ENCODE measurements at regions not wholly inside any gene's neighbourhood (a gene's known extent, or its start where the extent isn't known, plus 50 kb on each side); places are given as distances from the start of the nearest gene placed in this dataset.
"Not testable (repeated sequence)": the region's sequence is repeated elsewhere in the genome, so short reads cannot be mapped to it uniquely, and the experiment has no call there.

DNA sequence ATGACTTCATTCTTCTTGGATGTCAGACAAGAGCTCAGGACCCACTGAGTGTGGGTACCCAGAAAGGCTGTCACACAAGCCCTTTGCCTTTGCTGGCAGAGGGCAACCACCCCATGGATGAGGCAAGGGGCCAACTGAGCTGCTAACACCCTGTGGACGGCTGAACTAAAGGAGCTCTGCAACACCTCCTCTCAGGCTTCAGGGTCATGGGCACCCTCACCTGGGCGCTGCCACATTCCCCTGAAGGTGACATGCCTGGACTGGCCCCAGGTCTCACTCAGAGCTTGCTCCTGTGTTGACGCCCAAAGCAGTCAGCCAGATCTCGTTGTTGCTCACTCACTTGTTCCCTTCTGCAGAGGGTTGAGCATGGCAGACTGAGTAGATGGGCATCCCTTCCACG, 336.8 kb upstream of the TMEM132C start:
- DNase-seq (ENCODE audit: low spot score) = no peak
- in situ Hi-C loops (cut with HindIII; ENCODE audit: low sequenced_read_pairs) = no loop called here

- in situ Hi-C loops (cut with HindIII; ENCODE audit: low sequenced_read_pairs) = no loop called here
- no peak for DNase-seq (ENCODE audit: low spot score)
Observed at GRCh38 chr12:127934409-127934808, 332.6 kb upstream of the TMEM132C start.

GRCh38 chr12:127936463-127936862, 330.5 kb upstream of the TMEM132C start:
- in situ Hi-C loops (cut with HindIII; ENCODE audit: low sequenced_read_pairs) = no loop called here

DNA sequence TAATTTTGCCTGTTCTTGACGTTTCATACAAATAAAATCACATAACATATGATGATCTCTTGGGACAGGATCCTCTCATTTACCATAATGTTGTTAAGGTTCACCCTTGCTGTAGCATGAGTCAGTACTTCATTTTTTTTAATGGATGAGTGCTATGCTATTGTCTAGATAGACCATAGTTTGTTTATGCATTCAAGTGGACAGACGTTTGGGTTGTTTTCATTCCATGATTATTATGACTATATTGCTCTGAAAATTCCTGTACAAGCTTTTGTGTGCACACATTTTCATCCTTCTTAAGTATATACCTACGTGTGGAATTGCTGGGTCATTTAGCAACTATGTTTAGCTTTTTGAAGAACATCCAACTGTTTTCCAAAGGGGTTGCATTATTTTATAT, 325.6 kb upstream of the TMEM132C start:
- DNase-seq (ENCODE audit: low spot score) = no peak
- in situ Hi-C loops (cut with HindIII; ENCODE audit: low sequenced_read_pairs) = no loop called here

More at GRCh38 chr12:127936463-127936862, 330.5 kb upstream of the TMEM132C start:
- DNase-seq (ENCODE audit: low spot score) = no peak

DNA sequence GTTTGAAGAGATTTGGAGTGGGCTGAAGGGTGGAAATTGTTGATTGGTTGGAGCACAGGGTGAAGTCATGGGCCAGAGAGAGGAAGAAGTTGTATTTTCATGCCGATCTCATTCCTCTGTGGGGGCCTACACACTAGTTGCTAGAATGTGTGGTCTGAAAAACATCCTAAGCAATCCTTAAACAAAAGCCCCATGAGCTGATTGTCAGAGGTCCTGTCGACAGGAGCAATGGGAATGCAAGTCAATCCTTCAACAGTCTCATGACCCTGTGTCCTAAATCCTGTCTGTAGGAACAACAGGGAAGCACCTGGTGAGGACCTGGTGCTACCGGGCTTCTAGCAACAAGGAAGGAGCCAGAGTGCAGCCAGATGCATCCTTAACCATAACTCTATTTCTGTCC, 324.0 kb upstream of the TMEM132C start:
- DNase-seq (ENCODE audit: low spot score) = no peak
- in situ Hi-C loops (cut with HindIII; ENCODE audit: low sequenced_read_pairs) = no loop called here

DNA sequence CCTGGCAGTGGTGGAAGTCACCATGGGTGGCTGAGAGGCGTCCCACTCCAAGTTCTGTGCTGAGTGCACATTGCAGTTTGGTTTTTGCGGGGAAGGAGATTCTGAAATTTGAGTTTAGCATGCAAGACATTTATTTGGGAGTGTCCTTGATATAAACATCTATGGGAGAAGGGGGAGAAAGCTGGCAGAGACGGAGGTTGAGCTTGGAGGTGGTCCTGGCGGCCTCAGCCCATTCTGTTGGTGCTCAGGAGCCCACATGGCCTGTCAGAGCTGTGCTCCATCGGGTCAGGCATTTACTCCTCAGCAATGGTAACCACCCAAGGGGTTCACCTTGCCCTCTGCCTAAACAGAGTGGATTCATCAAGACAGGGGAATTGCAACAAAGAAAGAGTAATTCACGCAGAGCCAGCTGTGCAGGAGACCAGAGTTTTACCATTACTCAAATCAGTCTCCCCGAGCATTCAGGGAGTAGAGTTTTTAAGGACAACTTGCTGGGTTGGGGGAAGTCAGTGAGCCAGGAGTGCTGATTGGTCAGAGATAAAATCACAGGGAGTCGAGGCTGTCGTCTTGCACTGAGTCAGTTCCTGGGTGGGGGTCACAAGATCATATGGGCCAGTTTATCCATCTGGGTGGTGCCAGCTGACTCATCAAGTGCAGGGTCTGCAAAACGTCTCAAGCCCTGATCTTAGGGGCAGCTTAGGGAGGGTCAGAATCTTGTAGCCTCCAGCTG, 323.3 kb upstream of the TMEM132C start:
- no peak for DNase-seq (ENCODE audit: low spot score)
- in situ Hi-C loops (cut with HindIII; ENCODE audit: low sequenced_read_pairs) = no loop called here

DNA sequence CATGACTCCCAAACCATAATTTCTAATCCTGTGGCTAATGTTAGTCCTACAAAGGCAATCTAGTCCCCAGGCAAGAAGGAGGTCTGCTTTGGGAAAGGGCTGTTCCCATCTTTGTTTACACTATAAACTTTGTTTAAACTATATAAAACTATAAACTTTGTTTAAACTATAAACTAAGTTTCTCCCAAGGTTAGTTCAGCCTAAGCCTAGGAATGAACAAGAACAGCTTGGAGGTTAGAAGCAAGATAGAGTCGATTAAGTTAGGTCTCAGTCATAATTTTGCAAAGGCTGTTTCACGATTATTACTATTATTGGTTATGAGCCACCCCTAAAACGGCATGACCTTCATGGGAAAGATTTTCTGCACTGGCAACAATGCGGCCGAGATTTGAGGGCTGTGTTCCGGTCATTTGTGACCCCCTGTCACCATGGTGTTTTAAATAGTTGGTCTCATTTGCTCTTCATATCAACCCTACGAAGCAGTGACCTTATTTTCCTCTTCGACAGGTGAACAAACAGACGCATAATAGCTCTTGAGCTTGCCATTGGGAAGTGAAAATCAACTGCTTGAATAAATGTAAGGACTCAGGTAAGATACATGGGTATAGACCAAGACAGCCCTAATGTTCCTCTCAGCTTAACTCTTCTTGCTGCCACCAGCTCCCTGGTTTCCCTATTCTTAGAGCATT, 322.6 kb upstream of the TMEM132C start:
- no peak for DNase-seq (ENCODE audit: low spot score)
- in situ Hi-C loops (cut with HindIII; ENCODE audit: low sequenced_read_pairs) = no loop called here

DNA sequence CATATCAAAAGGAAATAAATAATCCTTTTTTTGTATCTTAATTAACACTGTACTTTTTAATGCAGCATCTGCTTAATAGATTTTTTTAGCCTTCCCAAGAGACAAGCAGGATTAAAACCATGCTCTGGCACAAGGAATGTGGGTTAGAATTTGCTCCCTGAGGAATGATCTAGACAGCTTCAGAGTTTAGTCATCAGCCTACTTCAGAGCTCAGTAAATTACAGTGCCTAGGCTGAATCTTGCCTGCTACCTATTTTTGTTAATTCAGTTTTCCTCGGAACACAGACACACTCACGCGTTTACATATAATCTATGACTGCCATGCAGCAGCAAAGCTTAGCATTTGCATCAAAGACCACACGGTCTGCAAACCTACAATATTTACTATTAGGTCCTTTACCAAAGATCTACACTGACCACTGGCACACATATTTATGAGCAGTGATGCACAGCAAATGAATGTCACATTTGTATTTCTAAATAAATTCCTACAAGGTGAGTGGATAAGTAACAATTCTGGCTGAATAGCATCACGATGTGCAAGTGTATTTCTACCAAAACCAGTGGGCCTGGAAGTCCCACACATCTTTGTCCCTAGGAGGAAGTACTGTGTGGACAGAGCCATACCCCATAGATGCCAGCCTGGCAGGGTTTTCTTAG, 309.8 kb upstream of the TMEM132C start:
- in situ Hi-C loops (cut with HindIII; ENCODE audit: low sequenced_read_pairs) = no loop called here

GRCh38 chr12:127962303-127962702, 304.7 kb upstream of the TMEM132C start:
- in situ Hi-C loops (cut with HindIII; ENCODE audit: low sequenced_read_pairs) = no loop called here
- no peak for DNase-seq (ENCODE audit: low spot score)

More for the DNA sequence above, 309.8 kb upstream of the TMEM132C start:
- DNase-seq (ENCODE audit: low spot score) = no peak

GRCh38 chr12:127963933-127964332, 303.0 kb upstream of the TMEM132C start:
- in situ Hi-C loops (cut with HindIII; ENCODE audit: low sequenced_read_pairs) = no loop called here

GRCh38 chr12:127964717-127965116, 302.3 kb upstream of the TMEM132C start:
- no peak for DNase-seq (ENCODE audit: low spot score)
- in situ Hi-C loops (cut with HindIII; ENCODE audit: low sequenced_read_pairs) = no loop called here

More at GRCh38 chr12:127963933-127964332, 303.0 kb upstream of the TMEM132C start:
- no peak for DNase-seq (ENCODE audit: low spot score)

- in situ Hi-C loops (cut with HindIII; ENCODE audit: low sequenced_read_pairs) = no loop called here
- DNase-seq (ENCODE audit: low spot score) = no peak
Observed at GRCh38 chr12:127966331-127966730, 300.6 kb upstream of the TMEM132C start.

DNA sequence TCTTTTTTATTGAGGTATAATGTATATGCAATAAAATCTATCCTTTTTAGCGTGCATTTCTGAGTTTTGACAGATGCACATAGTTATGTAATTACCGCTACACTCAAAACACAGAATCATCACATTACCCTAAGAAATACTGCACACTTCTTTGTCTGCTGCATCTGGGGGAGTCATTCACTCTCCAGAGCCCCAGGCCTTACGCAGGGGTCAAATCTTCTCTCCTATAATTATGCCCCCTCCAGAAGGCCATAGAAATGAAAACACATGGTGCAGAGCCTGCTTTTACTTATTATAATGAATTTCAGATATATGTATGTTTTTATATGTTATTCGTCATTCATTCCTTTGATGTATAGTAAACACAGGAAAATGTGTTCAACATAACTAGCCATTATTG, 296.5 kb upstream of the TMEM132C start:
- DNase-seq (ENCODE audit: low spot score) = no peak
- in situ Hi-C loops (cut with HindIII; ENCODE audit: low sequenced_read_pairs) = no loop called here

GRCh38 chr12:127980585-127980984, 286.4 kb upstream of the TMEM132C start:
- no peak for DNase-seq (ENCODE audit: low spot score)
- in situ Hi-C loops (cut with HindIII; ENCODE audit: low sequenced_read_pairs) = no loop called here

- no peak for DNase-seq (ENCODE audit: low spot score)
- in situ Hi-C loops (cut with HindIII; ENCODE audit: low sequenced_read_pairs) = no loop called here
Observed at GRCh38 chr12:127981875-127982274, 285.1 kb upstream of the TMEM132C start.

DNA sequence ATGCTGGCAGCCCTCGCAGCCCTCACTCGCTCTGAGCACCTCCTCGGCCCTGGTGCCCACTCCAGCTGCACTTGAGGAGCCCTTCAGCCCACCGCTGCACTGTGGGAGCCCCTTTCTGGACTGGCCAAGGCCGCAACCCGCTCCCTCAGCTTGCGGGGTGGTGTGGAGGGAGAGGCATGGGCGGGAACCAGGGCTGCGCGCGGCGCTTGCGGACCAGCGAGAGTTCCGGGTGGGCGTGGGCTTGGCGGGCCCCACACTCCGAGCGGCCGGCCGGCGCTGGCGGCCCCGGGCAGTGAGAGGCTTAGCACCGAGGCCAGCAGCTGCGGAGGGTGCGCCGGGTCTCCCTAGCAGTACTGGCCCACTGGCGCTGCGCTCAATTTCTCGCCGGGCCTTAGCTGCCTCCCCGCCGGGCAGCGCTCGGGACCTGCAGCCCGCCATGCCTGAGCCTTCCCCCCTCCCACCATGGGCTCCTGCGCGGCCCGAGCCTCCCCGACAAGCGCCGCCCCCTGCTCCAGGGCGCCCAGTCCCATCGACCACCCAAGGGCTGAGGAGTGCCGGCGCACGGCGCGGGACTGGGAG, 283.7 kb upstream of the TMEM132C start:
- DNase-seq (ENCODE audit: low spot score); in situ Hi-C loops (cut with HindIII; ENCODE audit: low sequenced_read_pairs): not testable (repeated sequence)

DNA sequence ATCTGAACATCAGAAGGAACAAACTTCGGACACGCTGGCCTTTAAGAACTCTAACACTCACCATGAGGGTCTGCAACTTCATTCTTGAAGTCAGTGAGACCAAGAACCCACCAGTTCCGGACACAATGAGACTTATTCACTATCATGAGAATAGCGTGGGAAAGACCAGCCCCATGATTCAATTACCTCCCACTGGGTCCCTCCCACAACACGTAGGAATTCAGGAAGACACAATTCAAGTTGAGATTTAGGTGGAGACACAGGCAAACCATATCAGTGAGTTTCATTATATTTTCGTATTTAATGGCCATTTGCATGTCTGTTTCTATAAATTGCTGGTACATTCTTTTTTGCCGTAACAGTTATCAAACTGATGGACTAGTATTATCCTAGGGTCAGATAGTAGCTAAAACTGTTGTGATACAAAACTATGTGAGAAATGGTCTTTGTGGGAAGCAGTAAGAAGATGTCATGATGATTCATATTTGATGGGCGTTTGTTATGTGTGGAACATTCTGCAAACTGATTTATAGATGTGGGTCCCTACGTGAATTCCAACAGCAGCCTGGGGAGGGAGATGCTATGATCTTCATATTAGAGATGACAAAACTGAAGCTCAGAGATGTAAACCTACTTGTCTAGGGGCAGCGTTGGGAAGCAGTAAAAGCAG, 282.4 kb upstream of the TMEM132C start:
- in situ Hi-C loops (cut with HindIII; ENCODE audit: low sequenced_read_pairs) = no loop called here
- no peak for DNase-seq (ENCODE audit: low spot score)

DNA sequence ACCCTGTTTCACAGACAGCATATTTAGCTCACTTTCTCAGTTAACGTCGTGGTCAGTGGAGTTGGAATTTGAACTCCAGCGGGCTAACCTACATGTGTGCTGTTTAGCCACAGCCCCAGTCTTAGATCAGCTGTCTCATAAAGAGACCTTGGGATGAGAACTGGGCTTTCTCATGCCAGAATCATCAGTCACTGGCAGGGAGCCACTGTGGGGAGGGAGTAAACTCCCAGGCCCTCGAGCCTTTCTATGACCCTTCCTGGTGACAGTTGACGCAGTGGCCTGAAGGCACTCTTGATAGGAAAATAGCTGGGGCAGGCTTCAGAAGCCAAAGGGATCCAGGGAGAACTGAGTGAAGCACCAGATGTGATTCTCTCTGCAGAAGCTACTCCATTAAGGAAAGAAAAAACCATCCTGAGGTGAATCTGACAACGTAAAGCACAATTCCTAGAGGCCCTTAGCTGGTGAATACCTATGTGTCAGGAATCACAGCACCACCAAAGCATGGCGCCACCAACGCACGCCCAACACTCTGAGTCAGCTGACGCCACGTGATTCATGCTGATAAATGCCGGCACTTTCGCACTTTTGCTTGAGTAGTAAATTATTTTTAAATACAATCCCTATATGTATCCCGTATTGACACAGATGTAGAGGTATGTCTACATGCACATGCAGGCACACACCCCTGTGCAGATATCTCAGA, 279.6 kb upstream of the TMEM132C start:
- DNase-seq (ENCODE audit: low spot score) = no peak
- in situ Hi-C loops (cut with HindIII; ENCODE audit: low sequenced_read_pairs) = no loop called here

DNA sequence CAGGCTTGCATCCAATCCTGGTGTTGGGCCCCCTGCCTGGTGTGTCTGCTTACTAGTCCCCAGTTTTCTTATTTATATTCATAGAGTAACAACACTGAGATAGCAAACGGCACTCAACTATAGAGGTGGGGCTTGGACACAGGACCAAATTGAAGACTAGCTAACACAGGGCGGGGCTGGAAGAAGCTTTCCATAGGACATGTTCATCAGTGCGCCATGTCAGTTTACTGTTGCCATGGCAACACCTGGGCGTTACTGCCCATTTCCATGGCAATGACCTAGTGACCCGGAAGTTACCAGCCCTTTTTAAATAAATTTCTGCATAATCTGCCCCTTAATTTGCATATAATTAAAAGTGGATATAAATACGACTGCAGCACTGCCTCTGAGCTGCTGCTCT, 275.5 kb upstream of the TMEM132C start:
- no peak for DNase-seq (ENCODE audit: low spot score)
- in situ Hi-C loops (cut with HindIII; ENCODE audit: low sequenced_read_pairs) = no loop called here

All from G401 (cell line).